Stimulated activated naive CD8-positive, alpha-beta T cell treated with anti-CD3 and anti-CD28 coated beads, Interleukin-15, Interleukin-2, amounts not matched to agents 100 U/mL and 50 U/mL, for 24 hours (primary cell): ENCODE measurements at regions not wholly inside any gene's neighbourhood (a gene's known extent, or its start where the extent isn't known, plus 50 kb on each side); places are given as distances from the start of the nearest gene placed in this dataset.
"Not testable (repeated sequence)": the region's sequence is repeated elsewhere in the genome, so short reads cannot be mapped to it uniquely, and the experiment has no call there.

Experiments
- ATAC-seq: fragments of 150-1000 bp; cut with Tn5 transposase; one replicate; pipeline ENCODE4 v1.10.0; 2021
- DNase-seq: peaks from one replicate; pipeline ENCODE4 v3.0.0; 2021

DNA sequence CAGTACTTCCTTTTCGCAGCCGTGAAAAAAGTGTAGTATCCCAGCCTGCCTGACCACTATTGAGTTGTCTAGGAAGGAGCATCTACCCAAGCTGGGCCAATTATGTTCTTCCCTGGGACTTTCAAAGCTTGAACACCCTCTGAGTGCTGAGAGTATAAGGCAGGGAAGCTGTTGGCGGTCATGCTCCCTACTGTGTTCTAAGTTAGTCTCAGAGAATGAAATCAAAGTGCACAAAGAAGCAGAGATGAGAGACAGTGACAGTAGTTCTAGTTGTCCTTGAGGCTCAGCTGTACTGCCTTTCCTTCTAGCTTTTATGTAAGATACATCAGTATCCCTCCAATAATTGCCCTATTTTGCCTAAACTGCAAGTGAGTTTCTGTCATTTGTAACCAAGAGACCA is 427.1 kb upstream of the SEL1L start:
- DNase-seq (no peak), ATAC-seq (no peak)

GRCh38 chr14:81963846-81964245 is 430.2 kb upstream of the SEL1L start:
- DNase-seq (no peak), ATAC-seq (no peak)

GRCh38 chr14:81970307-81970706 is 436.7 kb upstream of the SEL1L start:
- DNase-seq, result no peak
- no peak for ATAC-seq

DNA sequence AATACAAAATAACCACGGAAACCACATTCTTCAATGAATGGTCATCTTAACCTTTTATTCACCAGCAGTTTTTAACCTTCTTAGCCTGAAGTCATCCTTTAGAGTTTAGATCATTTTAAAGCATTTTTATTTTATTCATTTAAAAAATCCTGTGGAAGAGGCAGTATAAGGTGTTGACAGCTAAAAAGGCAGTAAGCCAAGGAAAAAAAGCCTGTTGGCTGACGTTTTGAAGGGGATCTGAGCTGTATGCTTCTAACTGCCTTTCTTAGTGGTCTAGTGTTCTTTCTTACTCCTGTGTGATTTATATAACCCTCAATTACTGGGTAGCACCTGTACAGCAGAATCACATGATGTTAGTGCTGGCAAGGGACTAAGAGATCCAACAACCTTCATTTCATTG is 438.3 kb upstream of the SEL1L start:
- DNase-seq (no peak), ATAC-seq (no peak)

- DNase-seq (no peak), ATAC-seq (no peak)
These were observed 438.9 kb upstream of the SEL1L start for GRCh38 chr14:81972601-81973000.

- DNase-seq (no peak), ATAC-seq (no peak)
These were observed 440.9 kb upstream of the SEL1L start for GRCh38 chr14:81974543-81974942.

GRCh38 chr14:81980601-81981306 is 447.1 kb upstream of the SEL1L start:
- ATAC-seq, result no peak

DNA sequence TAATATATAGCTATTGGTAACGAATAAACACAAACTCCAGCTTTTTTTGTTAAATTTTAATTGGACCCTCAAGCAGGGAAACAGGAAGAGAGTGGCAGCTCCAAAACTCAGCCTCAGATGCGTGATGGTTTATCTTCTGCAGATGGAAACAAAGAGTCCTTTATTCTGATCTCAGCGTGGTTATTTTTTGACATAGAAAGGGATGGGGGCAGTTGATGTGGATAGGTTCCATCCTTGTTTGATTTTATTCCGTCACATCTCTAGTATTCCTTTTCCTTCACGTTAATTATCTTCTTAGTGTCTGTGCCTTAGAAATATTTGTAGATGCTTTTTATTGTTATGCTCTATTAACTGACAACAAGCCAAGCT is 447.6 kb upstream of the SEL1L start:
- DNase-seq (no peak), ATAC-seq (no peak)

More at GRCh38 chr14:81980601-81981306, 447.1 kb upstream of the SEL1L start:
- DNase-seq, result no peak

- ATAC-seq, result no peak
- DNase-seq, result no peak
These were observed 448.4 kb upstream of the SEL1L start for GRCh38 chr14:81982046-81982445.

DNA sequence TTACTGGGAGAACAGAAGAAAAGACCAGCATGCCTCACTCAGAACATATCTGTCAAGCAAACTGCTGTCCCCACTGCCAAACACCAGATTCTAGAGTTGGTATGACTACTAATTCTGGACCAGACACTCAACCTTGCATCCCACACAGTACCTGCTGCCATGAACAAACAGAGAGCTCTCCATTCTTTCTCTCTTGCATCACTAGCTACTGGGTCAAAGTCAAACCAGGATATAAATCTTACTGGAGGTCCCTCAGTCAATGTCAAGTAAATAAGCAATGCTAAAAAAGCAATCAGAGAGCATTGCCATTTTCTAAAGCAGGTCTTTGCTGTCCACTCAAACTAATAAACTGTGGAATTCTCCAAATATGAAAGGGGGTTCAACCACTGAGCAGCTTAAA is 452.4 kb upstream of the SEL1L start:
- DNase-seq, result no peak
- no peak for ATAC-seq

DNA sequence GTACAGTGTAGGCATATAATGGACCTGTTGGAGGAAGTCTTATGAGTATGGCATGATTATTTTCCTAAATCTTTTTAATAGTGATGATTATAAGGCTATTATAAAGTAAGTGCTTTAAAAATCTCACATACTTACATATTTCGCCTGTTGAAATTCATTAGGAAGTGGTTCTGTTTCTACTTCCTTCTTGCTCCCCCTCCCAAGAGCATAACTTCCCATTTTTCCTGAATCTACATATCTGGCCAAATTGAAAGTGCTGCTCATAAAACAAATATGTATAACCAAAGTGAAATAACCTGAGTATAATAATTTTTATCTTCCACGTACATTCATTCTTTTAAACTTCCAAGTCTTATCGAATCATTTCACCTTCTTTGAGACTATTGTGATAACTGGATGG is 455.6 kb upstream of the SEL1L start:
- ATAC-seq, result no peak
- DNase-seq, result no peak

DNA sequence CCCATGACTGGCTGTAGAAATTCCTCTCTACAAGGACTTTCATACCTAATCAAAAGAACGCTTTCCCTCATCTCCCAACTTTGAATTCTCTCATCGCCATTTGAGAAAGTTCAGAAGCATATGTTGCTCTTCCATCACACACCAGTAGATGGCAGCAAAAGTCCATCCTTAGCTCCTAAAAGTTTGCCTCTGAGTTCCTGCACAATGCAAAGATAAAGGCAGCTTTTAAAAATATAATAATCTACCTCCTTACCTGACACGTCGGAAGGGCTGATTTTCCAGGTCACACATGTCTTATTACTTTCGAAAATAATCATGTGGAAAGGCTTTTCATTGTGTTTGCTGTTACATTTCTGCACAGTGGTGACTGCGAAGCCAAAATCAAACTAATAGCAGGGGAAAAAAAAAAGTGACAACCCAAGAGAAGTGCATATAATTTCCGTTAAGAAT is 456.7 kb upstream of the SEL1L start:
- DNase-seq, result peak; percentile 37
- ATAC-seq, result no peak

DNA sequence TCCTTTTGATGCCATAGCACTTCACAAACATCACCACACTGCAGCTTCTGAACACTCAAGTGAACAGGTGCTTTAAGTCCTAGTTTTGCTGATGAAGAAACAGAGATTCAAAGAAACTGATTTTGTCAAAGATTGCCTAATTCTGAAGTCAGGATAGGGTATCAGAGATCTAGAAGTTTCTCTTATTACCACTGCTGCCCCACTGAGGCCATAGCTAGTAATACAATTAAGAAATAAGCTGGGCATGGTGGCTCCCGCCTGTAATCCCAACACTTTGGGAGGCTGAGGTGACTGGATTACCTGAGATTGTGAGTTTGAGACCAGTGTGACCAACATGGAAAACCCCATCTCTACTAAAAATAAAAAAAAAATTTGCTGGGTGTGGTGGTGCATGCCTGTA is 458.3 kb upstream of the SEL1L start:
- DNase-seq (no peak), ATAC-seq (no peak)

DNA sequence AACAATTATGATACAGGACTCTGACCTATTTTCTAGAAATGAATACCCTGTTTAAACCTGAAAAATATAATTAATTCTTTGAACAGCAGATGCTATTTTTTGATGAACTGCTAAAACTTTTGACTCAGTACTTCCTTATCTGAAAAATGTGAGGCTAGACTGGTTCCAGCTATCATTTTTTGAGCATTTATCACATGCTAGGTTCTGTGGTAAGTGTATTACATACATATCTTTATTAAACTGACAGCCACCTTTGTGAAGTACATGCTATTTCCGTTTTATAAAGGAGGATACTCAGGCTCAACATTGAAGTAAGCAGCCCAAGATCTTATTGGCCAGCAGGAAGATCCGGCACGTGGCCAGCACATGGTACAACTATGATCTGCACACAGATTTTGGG is 459.8 kb upstream of the SEL1L start:
- no peak for DNase-seq
- no peak for ATAC-seq

DNA sequence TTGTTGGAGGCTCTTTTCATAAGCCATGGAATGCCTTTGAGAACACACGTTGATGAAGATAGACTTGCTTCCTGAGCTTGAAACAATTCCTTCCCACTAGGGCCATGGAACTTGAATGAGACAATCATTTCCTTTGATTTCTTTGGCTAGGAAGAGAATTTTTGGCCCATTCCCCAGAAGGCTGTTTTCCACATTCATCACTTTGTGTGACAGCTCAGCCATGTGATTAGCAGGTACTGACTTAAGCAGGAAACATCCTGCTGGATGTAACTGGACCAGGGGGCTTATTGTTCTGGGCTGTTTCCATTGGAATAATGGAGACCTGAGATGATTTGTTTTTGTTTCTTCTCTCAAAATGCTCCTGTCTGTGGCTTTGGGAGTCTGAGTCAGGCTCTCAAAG is 469.8 kb upstream of the SEL1L start:
- DNase-seq (no peak), ATAC-seq (no peak)

DNA sequence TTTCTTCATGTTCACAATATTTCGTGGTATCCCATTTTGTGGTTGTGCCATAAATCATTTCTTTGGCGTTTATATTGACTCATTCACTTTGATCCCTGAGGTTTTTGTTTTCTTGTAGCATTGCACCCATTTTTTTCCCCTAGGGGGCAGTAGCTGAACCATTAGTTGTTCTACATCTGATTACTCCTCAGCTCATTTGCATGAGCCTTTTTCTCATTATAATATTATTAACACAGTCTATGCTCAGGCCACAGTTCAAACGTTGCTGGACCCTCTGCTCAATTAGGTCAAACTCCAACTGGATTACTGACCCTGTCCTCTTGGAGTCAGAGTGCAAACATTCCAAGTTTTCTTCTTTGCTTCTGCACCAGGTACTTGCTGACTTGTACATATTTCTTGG is 475.4 kb upstream of the SEL1L start:
- no peak for DNase-seq
- no peak for ATAC-seq

- ATAC-seq (no peak), DNase-seq (no peak)
These were observed 476.3 kb upstream of the SEL1L start for GRCh38 chr14:82009993-82010392.

DNA sequence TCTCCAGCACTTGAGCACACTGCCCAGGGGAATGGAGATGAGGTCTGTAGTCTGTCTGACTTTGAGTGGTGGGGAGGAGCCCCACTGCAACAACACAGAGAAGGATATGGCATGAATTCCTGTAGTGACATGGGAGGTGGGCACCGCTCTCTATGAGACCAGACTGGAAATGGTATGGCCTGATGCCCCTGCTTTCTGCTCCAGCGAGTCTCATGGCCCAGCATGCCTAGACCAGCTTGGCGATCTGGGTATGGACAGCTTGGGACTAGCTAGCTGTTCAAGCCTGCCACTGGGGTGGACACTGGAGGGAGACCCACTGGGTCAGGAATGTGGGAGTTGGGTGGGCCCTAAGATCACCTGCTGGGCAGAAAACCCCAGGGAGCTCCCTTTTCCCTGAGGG is 477.8 kb upstream of the SEL1L start:
- DNase-seq (no peak), ATAC-seq (no peak)

- DNase-seq (no peak), ATAC-seq (no peak)
These were observed 495.4 kb upstream of the SEL1L start for GRCh38 chr14:82029038-82029437.

GRCh38 chr14:82035397-82035796 is 501.7 kb upstream of the SEL1L start:
- ATAC-seq (no peak), DNase-seq (no peak)

- DNase-seq, ATAC-seq: not testable (repeated sequence)
These were observed 504.4 kb upstream of the SEL1L start for GRCh38 chr14:82038066-82038465.

DNA sequence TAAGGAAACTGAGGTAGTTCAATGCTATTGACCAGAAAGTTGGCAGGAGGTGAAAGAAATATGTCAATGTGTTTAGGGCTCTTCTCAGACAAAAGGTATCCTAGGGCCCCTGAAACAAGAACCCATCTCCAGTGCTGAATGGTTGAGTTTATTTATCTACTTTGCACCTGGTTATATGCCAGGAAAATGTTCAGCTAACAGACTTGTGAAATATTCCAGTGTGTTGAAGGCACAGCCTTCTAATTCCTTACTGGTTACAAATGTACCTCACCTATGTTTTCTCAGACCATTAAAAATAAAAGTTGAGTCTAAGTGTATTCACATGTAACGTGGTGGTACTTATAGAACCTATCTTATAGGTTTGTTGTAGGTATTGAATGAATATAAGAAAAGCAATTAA is 511.7 kb upstream of the SEL1L start:
- DNase-seq (no peak), ATAC-seq (no peak)

DNA sequence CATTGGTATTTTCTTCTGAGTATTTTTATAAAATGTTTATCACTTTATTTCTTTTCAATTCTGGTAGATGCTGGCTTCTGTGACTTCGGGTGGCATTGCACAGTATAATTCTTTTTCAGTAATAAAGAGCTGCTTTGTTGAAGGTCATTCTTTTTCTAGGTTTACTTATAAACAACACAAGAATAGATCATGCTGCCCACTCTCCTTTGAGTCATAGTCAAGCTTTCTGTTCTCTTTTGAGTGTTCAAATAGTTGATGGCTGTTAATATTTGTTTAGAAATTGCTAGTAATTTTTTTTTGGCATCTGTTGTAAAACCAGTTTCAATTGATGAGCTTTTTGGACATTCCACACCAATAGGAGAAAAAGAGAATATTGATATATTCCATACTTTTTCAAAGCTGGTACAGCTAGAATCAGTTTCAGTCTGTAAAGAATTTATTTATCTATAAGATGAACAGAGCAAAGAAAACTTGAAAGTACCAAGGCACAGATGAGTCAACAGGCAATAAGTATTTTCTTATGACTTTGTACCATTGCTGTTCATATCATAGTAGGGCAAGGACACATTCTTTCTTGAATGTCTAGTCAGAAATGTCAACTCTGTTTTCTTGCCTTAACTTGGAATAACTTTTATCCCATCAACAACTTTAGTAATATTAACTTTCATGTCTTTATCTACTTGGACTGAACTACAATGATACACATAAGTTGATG is 513.0 kb upstream of the SEL1L start:
- DNase-seq (no peak), ATAC-seq (no peak)
